Panc1 (cell line): ENCODE measurements at regions not wholly inside any gene's neighbourhood (a gene's known extent, or its start where the extent isn't known, plus 50 kb on each side); places are given as distances from the start of the nearest gene placed in this dataset.

Source experiments
- ATAC-seq: fragments of 200-7000 bp; cut with Tn5 transposase; 2 replicates; pipeline ENCODE4 v1.9.1; 2020; ENCODE audit warnings: mild to moderate bottlenecking, moderate library complexity
- BruUV-seq: library from RNA; stranded (reverse); fragments of 400-500 nt; replicated peaks from 2 replicates; lab custom pipeline; 2021; lab: Mats Ljungman, UMichigan
- CTCF ChIA-PET: fragments of 300-600 bp; sonication (Branson Sonifier 250); formaldehyde crosslinking; loops from one replicate; lab custom pipeline; 2022; ENCODE audit warnings: antibody characterized with exemption; lab: Charles Lee
- POLR2A ChIA-PET: fragments of 300-600 bp; sonication (Branson Sonifier 250); formaldehyde crosslinking; loops from one replicate; lab custom pipeline; 2022; ENCODE audit warnings: antibody characterized with exemption; lab: Charles Lee
- DNase-seq: peaks from one replicate; pipeline ENCODE4 v3.0.0-alpha.2; 2010; ENCODE audit warnings: low read depth, low spot score
- H3K27ac ChIP-seq: 2 replicates; pipeline ENCODE4 v1.5.1; 2011; ENCODE audit warnings: mild to moderate bottlenecking, low read length, inconsistent platforms
- H3K27me3 ChIP-seq: fragments of 200-500 bp; sonication (Bioruptor generic); 2 replicates; pipeline ENCODE4 v1.6.0; 2014; ENCODE audit warnings: low read length, inconsistent platforms; ENCODE audit not compliant: control insufficient read depth, insufficient read depth
- H3K36me3 ChIP-seq: fragments of 200-500 bp; sonication (Bioruptor generic); 2 replicates; pipeline ENCODE4 v1.5.1; 2014; ENCODE audit warnings: inconsistent platforms, mild to moderate bottlenecking, low read length, moderate library complexity; ENCODE audit not compliant: control insufficient read depth, insufficient read depth
- H3K4me1 ChIP-seq: 2 replicates; pipeline ENCODE4 v1.5.1; 2011; ENCODE audit warnings: inconsistent platforms, mild to moderate bottlenecking, low read length, moderate library complexity; ENCODE audit not compliant: control insufficient read depth, insufficient read depth
- H3K4me3 ChIP-seq, 2 experiments: 2 replicates each; pipeline ENCODE4 v1.5.1; 2011 to 2012; ENCODE audit warnings: low read depth in 2 of 2, low read length in 2 of 2, mild to moderate bottlenecking in 2 of 2, inconsistent platforms in 1 of 2, moderate library complexity in 1 of 2
- H3K9me3 ChIP-seq: fragments of 200-500 bp; sonication (Bioruptor generic); 2 replicates; pipeline ENCODE4 v1.5.1; 2014; ENCODE audit warnings: low read depth, mild to moderate bottlenecking, inconsistent platforms, low read length, moderate library complexity; ENCODE audit not compliant: control insufficient read depth, insufficient read depth
- POLR2AphosphoS5 ChIP-seq: IDR thresholded peaks from 2 replicates; pipeline ENCODE4 v1.6.1; 2012; ENCODE audit warnings: mild to moderate bottlenecking, low read depth, low read length, moderate library complexity
- SIN3A ChIP-seq: IDR thresholded peaks from 2 replicates; pipeline ENCODE4 v1.6.1; 2012; ENCODE audit warnings: low read depth, mild to moderate bottlenecking, low read length, moderate library complexity, borderline replicate concordance; ENCODE audit not compliant: insufficient read depth
- TCF7L2 ChIP-seq: IDR thresholded peaks from 2 replicates; pipeline ENCODE4 v1.6.1; 2011; ENCODE audit warnings: mild to moderate bottlenecking, low read depth, low read length, inconsistent platforms
- in situ Hi-C: cut with HindIII; loops from 2 replicates; pipeline ENCODE4 v1.10.0; 2016; ENCODE audit warnings: low sequenced_read_pairs, low pct_unique_long_range_greater_than_20kb
- intact Hi-C: fragments of 100-400 bp; cut with micrococcal nuclease; formaldehyde crosslinking; loops from one replicate; pipeline ENCODE4 v1.10.0; 2022; ENCODE audit not compliant: unreplicated experiment
- TF ChIP-seq, protein P1 (sequence below), 2 experiments: IDR thresholded peaks; 2 replicates each; pipeline ENCODE4 v1.6.1; 2011 to 2012; ENCODE audit warnings: low read depth in 2 of 2, control low read depth in 1 of 2, low read length in 1 of 2, mild to moderate bottlenecking in 1 of 2, moderate library complexity in 1 of 2; ENCODE audit not compliant: insufficient read depth in 1 of 2
- TF ChIP-seq, protein P2 (sequence below): fragments of 450-650 bp; IDR thresholded peaks from 2 replicates; pipeline ENCODE4 v1.5.1; 2017; ENCODE audit warnings: mild to moderate bottlenecking

DNA sequence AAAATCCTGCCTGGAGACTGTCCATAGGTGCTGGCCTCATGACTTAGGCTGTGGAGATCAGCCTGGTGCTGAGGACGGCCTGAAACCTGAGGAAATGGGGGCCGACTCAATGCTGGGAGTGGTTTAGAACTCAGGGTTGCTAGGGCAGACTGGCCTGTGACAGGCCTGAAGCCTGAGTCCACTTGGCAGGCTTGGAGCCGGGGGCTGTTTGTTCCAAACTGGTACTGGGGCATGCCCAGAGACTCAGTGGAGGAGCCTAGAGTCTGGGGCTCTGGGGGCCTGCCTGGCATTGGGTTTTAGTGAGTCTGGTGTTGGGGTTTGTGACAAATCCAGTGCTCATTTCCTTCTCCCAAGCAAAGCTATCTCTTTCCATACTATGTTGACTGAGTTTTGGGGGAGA, 489.7 kb upstream of the CNKSR2 start:
- BruUV-seq: no TSS peak
- DNase-seq: no peak
- intact Hi-C loops: no loop called here

DNA sequence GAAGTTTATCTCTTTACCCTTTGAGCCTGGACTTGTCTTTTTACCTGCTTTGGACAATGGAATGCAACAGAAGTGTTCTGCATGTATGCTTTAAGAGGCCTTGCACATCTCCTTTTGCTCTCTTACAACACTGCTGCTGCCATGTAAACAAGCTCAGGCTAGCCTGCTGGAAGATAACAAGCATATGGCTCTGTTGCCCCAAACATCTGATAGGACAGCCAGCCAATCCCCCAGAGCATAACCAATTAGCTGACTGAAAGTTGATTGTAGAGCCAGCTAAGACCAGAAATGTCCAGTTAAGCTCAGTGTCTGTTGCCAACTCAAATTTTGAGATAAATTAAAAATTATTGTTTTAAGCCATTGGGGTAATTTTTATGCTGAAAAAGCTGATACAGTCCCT, 510.6 kb upstream of the CNKSR2 start:
- no peak for TF ChIP-seq SIN3A
- TF ChIP-seq TCF7L2: no peak
- TF ChIP-seq, protein P1, sequence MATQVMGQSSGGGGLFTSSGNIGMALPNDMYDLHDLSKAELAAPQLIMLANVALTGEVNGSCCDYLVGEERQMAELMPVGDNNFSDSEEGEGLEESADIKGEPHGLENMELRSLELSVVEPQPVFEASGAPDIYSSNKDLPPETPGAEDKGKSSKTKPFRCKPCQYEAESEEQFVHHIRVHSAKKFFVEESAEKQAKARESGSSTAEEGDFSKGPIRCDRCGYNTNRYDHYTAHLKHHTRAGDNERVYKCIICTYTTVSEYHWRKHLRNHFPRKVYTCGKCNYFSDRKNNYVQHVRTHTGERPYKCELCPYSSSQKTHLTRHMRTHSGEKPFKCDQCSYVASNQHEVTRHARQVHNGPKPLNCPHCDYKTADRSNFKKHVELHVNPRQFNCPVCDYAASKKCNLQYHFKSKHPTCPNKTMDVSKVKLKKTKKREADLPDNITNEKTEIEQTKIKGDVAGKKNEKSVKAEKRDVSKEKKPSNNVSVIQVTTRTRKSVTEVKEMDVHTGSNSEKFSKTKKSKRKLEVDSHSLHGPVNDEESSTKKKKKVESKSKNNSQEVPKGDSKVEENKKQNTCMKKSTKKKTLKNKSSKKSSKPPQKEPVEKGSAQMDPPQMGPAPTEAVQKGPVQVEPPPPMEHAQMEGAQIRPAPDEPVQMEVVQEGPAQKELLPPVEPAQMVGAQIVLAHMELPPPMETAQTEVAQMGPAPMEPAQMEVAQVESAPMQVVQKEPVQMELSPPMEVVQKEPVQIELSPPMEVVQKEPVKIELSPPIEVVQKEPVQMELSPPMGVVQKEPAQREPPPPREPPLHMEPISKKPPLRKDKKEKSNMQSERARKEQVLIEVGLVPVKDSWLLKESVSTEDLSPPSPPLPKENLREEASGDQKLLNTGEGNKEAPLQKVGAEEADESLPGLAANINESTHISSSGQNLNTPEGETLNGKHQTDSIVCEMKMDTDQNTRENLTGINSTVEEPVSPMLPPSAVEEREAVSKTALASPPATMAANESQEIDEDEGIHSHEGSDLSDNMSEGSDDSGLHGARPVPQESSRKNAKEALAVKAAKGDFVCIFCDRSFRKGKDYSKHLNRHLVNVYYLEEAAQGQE (IDR thresholded peaks at IDR 0.05; ENCODE audit: insufficient read depth in 1 of 2, low read depth in 2 of 2, low read length in 1 of 2): no peak
- TF ChIP-seq, protein P2, sequence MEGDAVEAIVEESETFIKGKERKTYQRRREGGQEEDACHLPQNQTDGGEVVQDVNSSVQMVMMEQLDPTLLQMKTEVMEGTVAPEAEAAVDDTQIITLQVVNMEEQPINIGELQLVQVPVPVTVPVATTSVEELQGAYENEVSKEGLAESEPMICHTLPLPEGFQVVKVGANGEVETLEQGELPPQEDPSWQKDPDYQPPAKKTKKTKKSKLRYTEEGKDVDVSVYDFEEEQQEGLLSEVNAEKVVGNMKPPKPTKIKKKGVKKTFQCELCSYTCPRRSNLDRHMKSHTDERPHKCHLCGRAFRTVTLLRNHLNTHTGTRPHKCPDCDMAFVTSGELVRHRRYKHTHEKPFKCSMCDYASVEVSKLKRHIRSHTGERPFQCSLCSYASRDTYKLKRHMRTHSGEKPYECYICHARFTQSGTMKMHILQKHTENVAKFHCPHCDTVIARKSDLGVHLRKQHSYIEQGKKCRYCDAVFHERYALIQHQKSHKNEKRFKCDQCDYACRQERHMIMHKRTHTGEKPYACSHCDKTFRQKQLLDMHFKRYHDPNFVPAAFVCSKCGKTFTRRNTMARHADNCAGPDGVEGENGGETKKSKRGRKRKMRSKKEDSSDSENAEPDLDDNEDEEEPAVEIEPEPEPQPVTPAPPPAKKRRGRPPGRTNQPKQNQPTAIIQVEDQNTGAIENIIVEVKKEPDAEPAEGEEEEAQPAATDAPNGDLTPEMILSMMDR: no peak
- TF ChIP-seq POLR2AphosphoS5: no peak
- no peaks in the 10 kb centered on the region for H3K4me1 ChIP-seq
- H3K9me3 ChIP-seq: no peaks in the 10 kb centered on the region
- ATAC-seq (no peak), DNase-seq (no peak)
- ChIA-PET POLR2A (no interaction called here), CTCF (no interaction called here)
- H3K27me3 ChIP-seq: no peaks in the 10 kb centered on the region
- no peak overlapping the region for H3K27ac ChIP-seq
- H3K36me3 ChIP-seq: no peaks in the 10 kb centered on the region
- in situ Hi-C loops (no loop called here), intact Hi-C loops (no loop called here)
- H3K4me3 ChIP-seq: no peak overlapping the region
- BruUV-seq: no TSS peak

More for the DNA sequence above, 489.7 kb upstream of the CNKSR2 start:
- ChIA-PET CTCF (no interaction called here), POLR2A (no interaction called here)
- no peaks in the 10 kb centered on the region for H3K9me3 ChIP-seq
- in situ Hi-C loops: no loop called here
- H3K4me1 ChIP-seq: no peaks in the 10 kb centered on the region
- ATAC-seq: no peak
- no peak overlapping the region for H3K27ac ChIP-seq
- no peaks in the 10 kb centered on the region for H3K36me3 ChIP-seq
- no peak for TF ChIP-seq TCF7L2
- TF ChIP-seq, protein P1 (IDR thresholded peaks at IDR 0.05; ENCODE audit: insufficient read depth in 1 of 2, low read depth in 2 of 2, low read length in 1 of 2): no peak
- TF ChIP-seq, protein P2: no peak
- TF ChIP-seq SIN3A: no peak
- TF ChIP-seq POLR2AphosphoS5: no peak
- no peaks in the 10 kb centered on the region for H3K27me3 ChIP-seq
- H3K4me3 ChIP-seq: no peak overlapping the region
